Activated CD4-positive, alpha-beta memory T cell treated with anti-CD3 and anti-CD28 coated beads for 36 hours (primary cell): ENCODE measurements at regions not wholly inside any gene's neighbourhood (a gene's known extent, or its start where the extent isn't known, plus 50 kb on each side); places are given as distances from the start of the nearest gene placed in this dataset.

ENCODE experiments used
- CTCF ChIA-PET: fragments of 350-600 bp; sonication (Branson Sonifier 250); formaldehyde crosslinking; loops from one replicate; lab custom pipeline; 2021; ENCODE audit warnings: antibody characterized with exemption, inconsistent platforms; lab: Charles Lee
- POLR2A ChIA-PET: fragments of 350-600 bp; sonication (Branson Sonifier 250); formaldehyde crosslinking; loops from one replicate; lab custom pipeline; 2021; ENCODE audit warnings: antibody characterized with exemption; lab: Charles Lee
- DNase-seq: peaks from one replicate; pipeline ENCODE4 v3.0.0-alpha.2; 2020
- H3K27ac Mint-ChIP-seq: one replicate; pipeline ENCODE4 v1.8.0; 2021; ENCODE audit warnings: mixed read lengths
- H3K27me3 Mint-ChIP-seq: one replicate; pipeline ENCODE4 v1.8.0; 2021; ENCODE audit warnings: mixed read lengths
- H3K36me3 Mint-ChIP-seq: one replicate; pipeline ENCODE4 v1.8.0; 2021; ENCODE audit warnings: mixed read lengths
- H3K4me1 Mint-ChIP-seq: one replicate; pipeline ENCODE4 v1.8.0; 2021; ENCODE audit warnings: low read depth, mixed read lengths
- H3K4me3 Mint-ChIP-seq: one replicate; pipeline ENCODE4 v1.8.0; 2021; ENCODE audit warnings: mild to moderate bottlenecking, mixed read lengths
- H3K9me3 Mint-ChIP-seq: one replicate; pipeline ENCODE4 v1.8.0; 2021; ENCODE audit warnings: mixed read lengths
- intact Hi-C: fragments of 100-400 bp; cut with micrococcal nuclease; formaldehyde crosslinking; loops from one replicate; pipeline ENCODE4 v1.15.1; 2023

- no peaks in the 10 kb centered on the region for H3K27me3 Mint-ChIP-seq
- no peaks in the 10 kb centered on the region for H3K9me3 Mint-ChIP-seq
- ChIA-PET POLR2A (no interaction called here), CTCF (no interaction called here)
- no peak overlapping the region for H3K4me3 Mint-ChIP-seq
- no peaks in the 10 kb centered on the region for H3K4me1 Mint-ChIP-seq
- intact Hi-C loops = no loop called here
- no peaks in the 10 kb centered on the region for H3K36me3 Mint-ChIP-seq
- no peak for DNase-seq
- H3K27ac Mint-ChIP-seq = no peak overlapping the region
These were observed 996.4 kb downstream of the C4orf33 start for GRCh38 chr4:130092187-130093015.

- CTCF ChIA-PET = no interaction called here
- H3K4me3 Mint-ChIP-seq = no peak overlapping the region
These were observed 1003.2 kb downstream of the C4orf33 start for GRCh38 chr4:130099105-130099504.

DNA sequence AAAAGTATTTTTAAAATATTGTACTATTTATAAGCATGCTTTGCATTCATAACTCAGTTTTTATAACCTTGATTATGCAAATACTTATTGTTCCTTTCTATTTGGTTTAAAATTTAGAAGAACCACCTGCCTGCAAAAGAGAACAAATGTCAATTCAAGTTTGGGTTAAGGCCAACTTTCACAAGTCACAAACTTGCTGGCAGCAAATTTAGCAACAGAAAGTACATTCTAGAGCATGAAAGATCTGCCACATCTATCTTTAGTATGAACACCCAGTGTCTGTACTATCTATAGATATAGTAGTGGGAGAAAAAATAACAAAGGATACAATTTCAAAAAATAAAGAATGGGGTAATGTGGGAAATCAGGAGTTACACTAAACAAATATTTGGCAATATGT is 1014.2 kb downstream of the C4orf33 start:
- intact Hi-C loops = no loop called here
- no peak overlapping the region for H3K4me3 Mint-ChIP-seq
- no peak overlapping the region for H3K27ac Mint-ChIP-seq
- DNase-seq = no peak
- no peaks in the 10 kb centered on the region for H3K27me3 Mint-ChIP-seq
- H3K4me1 Mint-ChIP-seq = no peaks in the 10 kb centered on the region
- POLR2A ChIA-PET = no interaction called here
- CTCF ChIA-PET = no interaction called here
- H3K9me3 Mint-ChIP-seq = peaks cover 12% of the 10 kb centered on the region
- H3K36me3 Mint-ChIP-seq = no peaks in the 10 kb centered on the region

More at GRCh38 chr4:130099105-130099504, 1003.2 kb downstream of the C4orf33 start:
- intact Hi-C loops = no loop called here
- Mint-ChIP-seq H3K9me3 (peaks cover 2% of the 10 kb centered on the region), H3K27me3 (no peaks in the 10 kb centered on the region), H3K27ac (no peak overlapping the region), H3K36me3 (no peaks in the 10 kb centered on the region), H3K4me1 (no peaks in the 10 kb centered on the region)
- no peak for DNase-seq
- POLR2A ChIA-PET = no interaction called here

DNA sequence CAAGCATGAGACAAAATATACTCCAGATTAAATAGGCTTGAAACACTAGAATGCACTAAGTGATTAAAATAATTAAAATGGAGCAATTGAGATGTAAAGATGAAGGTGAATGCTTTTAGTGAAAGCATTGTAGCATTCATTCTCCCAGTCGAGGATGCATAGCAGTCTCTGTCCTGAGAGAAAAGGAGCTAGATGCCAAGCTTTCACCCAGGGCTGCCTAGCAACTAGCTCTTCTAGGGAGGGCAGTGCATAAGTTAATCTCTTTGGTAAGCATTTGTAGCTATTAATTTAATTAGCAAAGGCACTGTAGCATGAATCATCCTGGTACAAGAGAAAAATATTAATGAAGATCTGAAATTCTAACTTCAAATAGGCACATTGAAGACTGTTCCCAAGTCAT is 1014.8 kb downstream of the C4orf33 start:
- H3K36me3 Mint-ChIP-seq = no peaks in the 10 kb centered on the region
- H3K27ac Mint-ChIP-seq = no peak overlapping the region
- no peak overlapping the region for H3K4me3 Mint-ChIP-seq
- H3K27me3 Mint-ChIP-seq = no peaks in the 10 kb centered on the region
- CTCF ChIA-PET = no interaction called here
- H3K4me1 Mint-ChIP-seq = no peaks in the 10 kb centered on the region
- intact Hi-C loops = no loop called here
- POLR2A ChIA-PET = no interaction called here
- no peak for DNase-seq
- H3K9me3 Mint-ChIP-seq = peaks cover 12% of the 10 kb centered on the region

GRCh38 chr4:130124066-130124465 is 1028.1 kb downstream of the C4orf33 start:
- POLR2A ChIA-PET = no interaction called here
- H3K27ac Mint-ChIP-seq = no peak overlapping the region
- no peaks in the 10 kb centered on the region for H3K36me3 Mint-ChIP-seq
- intact Hi-C loops = no loop called here
- no peak for DNase-seq
- H3K9me3 Mint-ChIP-seq = peaks cover 18% of the 10 kb centered on the region
- no peak overlapping the region for H3K4me3 Mint-ChIP-seq
- H3K27me3 Mint-ChIP-seq = no peaks in the 10 kb centered on the region
- no peaks in the 10 kb centered on the region for H3K4me1 Mint-ChIP-seq
- CTCF ChIA-PET = no interaction called here

DNA sequence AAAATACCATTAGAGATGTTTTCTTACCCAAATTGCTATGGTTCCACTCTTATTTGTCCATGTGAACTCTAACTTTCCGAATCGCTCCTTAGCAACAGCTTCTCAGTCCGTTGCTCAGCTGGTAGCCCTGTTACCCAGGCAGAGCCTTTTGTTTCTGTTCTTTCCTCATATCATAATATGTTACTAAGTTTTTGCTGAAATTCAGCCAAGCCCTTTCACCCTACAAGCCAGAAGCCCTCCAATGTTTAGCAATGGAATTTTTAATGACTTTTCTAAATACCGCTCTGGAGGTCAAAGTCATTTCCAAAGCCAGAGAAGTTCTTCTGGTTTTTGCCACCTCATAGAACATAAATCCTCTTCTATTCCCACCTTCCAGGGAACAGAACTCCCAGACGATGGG is 1029.5 kb downstream of the C4orf33 start:
- Mint-ChIP-seq H3K36me3 (no peaks in the 10 kb centered on the region), H3K27ac (no peak overlapping the region), H3K9me3 (peaks cover 20% of the 10 kb centered on the region), H3K27me3 (no peaks in the 10 kb centered on the region), H3K4me3 (no peak overlapping the region), H3K4me1 (no peaks in the 10 kb centered on the region)
- CTCF ChIA-PET = no interaction called here
- intact Hi-C loops = no loop called here
- no peak for DNase-seq
- POLR2A ChIA-PET = no interaction called here

- no peak for DNase-seq
- CTCF ChIA-PET = no interaction called here
- intact Hi-C loops = no loop called here
- Mint-ChIP-seq H3K9me3 (peaks cover 15% of the 10 kb centered on the region), H3K4me3 (no peak overlapping the region), H3K36me3 (no peaks in the 10 kb centered on the region), H3K27ac (no peak overlapping the region), H3K27me3 (no peaks in the 10 kb centered on the region), H3K4me1 (no peaks in the 10 kb centered on the region)
- POLR2A ChIA-PET = no interaction called here
These were observed 1031.3 kb downstream of the C4orf33 start for GRCh38 chr4:130127297-130127696.

DNA sequence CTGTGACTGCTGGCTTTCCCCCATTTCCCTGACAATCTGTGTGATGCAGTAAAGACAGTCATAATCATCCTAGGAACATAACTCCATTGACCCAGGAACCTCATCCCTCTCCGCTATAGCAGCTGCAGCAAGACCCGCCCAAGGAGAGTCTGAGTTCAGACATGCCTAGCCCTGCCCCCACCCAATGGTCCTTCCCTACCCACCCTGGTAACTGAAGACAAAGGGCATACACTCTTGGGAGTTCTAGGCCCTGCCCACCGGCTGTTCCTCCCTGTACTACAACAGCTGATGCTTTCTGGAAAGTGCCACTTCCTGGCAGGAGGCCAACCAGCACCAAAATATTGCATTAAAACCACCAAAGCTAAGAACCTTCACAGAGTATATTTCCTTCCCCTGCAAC is 1035.6 kb downstream of the C4orf33 start:
- POLR2A ChIA-PET = no interaction called here

GRCh38 chr4:130141651-130142050 is 1045.7 kb downstream of the C4orf33 start:
- peaks cover 2% of the 10 kb centered on the region for H3K9me3 Mint-ChIP-seq
- POLR2A ChIA-PET = no interaction called here
- H3K27ac Mint-ChIP-seq = no peak overlapping the region
- no peak overlapping the region for H3K4me3 Mint-ChIP-seq
- CTCF ChIA-PET = interaction anchor here (1.6 kb wide), 1 partner anchor 779 kb away, joined by 3 read pairs; no protein-coding TSS in a partner anchor
- intact Hi-C loops = no loop called here
- H3K27me3 Mint-ChIP-seq = no peaks in the 10 kb centered on the region
- no peak for DNase-seq
- no peaks in the 10 kb centered on the region for H3K4me1 Mint-ChIP-seq
- H3K36me3 Mint-ChIP-seq = no peaks in the 10 kb centered on the region

More for the DNA sequence above, 1035.6 kb downstream of the C4orf33 start:
- CTCF ChIA-PET = no interaction called here
- intact Hi-C loops = no loop called here
- Mint-ChIP-seq H3K9me3 (peaks cover 27% of the 10 kb centered on the region), H3K4me1 (no peaks in the 10 kb centered on the region), H3K27ac (no peak overlapping the region), H3K27me3 (no peaks in the 10 kb centered on the region), H3K4me3 (no peak overlapping the region), H3K36me3 (no peaks in the 10 kb centered on the region)
- DNase-seq = no peak

DNA sequence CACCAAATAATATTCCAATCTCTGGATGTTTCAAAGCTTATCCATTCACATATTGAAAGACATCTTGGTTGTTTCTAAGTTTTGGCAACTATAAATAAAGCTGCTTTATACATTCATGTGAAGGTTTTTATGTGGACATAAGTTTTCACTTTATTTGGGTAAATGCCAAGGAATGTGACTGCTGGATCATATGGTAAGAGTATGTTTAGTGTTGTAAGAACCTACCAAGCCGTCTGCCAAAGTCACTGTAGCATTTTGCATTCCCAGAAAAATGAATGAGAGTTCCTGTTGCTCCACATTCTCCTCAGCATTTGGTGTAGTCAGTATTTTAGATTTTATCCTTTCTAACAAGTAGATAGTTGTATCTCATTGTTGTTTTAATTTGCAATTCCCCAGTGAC is 1047.7 kb downstream of the C4orf33 start:
- no peaks in the 10 kb centered on the region for H3K36me3 Mint-ChIP-seq
- DNase-seq = no peak
- H3K9me3 Mint-ChIP-seq = peaks cover 2% of the 10 kb centered on the region
- POLR2A ChIA-PET = no interaction called here
- H3K27ac Mint-ChIP-seq = no peak overlapping the region
- no peaks in the 10 kb centered on the region for H3K27me3 Mint-ChIP-seq
- intact Hi-C loops = no loop called here
- no peaks in the 10 kb centered on the region for H3K4me1 Mint-ChIP-seq
- CTCF ChIA-PET = no interaction called here
- no peak overlapping the region for H3K4me3 Mint-ChIP-seq

DNA sequence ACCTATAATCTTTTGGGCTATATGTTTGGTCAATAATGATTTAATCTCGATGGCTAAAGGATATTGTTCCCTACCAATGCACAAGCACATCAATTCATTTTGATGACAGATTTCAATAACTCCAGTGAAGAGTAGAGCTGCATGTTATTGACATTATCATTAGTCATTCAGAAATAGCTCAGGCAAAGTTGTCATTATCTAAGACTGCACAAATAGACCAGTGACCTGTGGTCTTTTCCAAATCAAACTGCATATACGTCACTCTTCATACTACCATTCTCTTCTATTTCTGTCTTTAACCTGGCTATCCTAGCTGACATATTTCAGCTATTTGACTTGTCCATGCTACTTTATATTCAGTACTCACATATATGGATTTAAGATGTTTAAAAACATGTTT is 1050.8 kb downstream of the C4orf33 start:
- no peak overlapping the region for H3K4me3 Mint-ChIP-seq
- no peaks in the 10 kb centered on the region for H3K36me3 Mint-ChIP-seq
- no peaks in the 10 kb centered on the region for H3K4me1 Mint-ChIP-seq
- no peak overlapping the region for H3K27ac Mint-ChIP-seq
- H3K27me3 Mint-ChIP-seq = no peaks in the 10 kb centered on the region
- no peaks in the 10 kb centered on the region for H3K9me3 Mint-ChIP-seq
- ChIA-PET POLR2A (no interaction called here), CTCF (no interaction called here)
- DNase-seq = no peak
- intact Hi-C loops = no loop called here

DNA sequence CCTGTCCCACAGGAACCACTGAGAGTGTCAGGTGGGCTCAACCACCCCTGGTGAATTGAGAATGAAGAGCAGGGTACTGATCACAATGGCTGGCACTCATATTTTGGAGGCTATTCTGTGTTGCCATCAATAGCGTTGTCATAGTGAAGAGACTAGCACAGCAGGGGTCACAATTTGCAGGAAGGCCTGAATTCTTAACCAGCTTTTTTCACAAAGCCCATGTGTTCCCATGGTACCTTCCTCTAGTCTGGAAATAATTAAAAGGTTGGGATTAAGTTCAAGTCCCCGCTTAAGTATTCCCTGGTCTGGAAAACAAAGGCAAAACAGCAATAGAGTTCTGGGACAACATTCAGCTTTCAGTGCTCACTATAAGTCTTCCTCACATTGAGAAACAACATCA is 1051.7 kb downstream of the C4orf33 start:
- no peak overlapping the region for H3K27ac Mint-ChIP-seq
- H3K36me3 Mint-ChIP-seq = no peaks in the 10 kb centered on the region
- no peaks in the 10 kb centered on the region for H3K9me3 Mint-ChIP-seq

GRCh38 chr4:130154901-130155300 is 1058.9 kb downstream of the C4orf33 start:
- POLR2A ChIA-PET = no interaction called here
- Mint-ChIP-seq H3K27me3 (no peaks in the 10 kb centered on the region), H3K4me1 (no peaks in the 10 kb centered on the region), H3K4me3 (no peak overlapping the region), H3K9me3 (peaks cover 8% of the 10 kb centered on the region), H3K36me3 (no peaks in the 10 kb centered on the region), H3K27ac (no peak overlapping the region)
- no peak for DNase-seq
- intact Hi-C loops = no loop called here
- CTCF ChIA-PET = no interaction called here

More for the DNA sequence above, 1051.7 kb downstream of the C4orf33 start:
- no peaks in the 10 kb centered on the region for H3K27me3 Mint-ChIP-seq
- H3K4me3 Mint-ChIP-seq = no peak overlapping the region
- no peaks in the 10 kb centered on the region for H3K4me1 Mint-ChIP-seq
- intact Hi-C loops = no loop called here
- no peak for DNase-seq
- CTCF ChIA-PET = no interaction called here
- POLR2A ChIA-PET = no interaction called here
